Kasumi-1 (cell line): ENCODE measurements at regions not wholly inside any gene's neighbourhood (a gene's known extent, or its start where the extent isn't known, plus 50 kb on each side); places are given as distances from the start of the nearest gene placed in this dataset.
"Not testable (repeated sequence)": the region's sequence is repeated elsewhere in the genome, so short reads cannot be mapped to it uniquely, and the experiment has no call there.

Source experiments
- DNase-seq, 2 experiments: peaks; one replicate each; lab custom pipeline; 2025; lab: John Stamatoyannopoulos, UW

- no peak for DNase-seq
Observed at GRCh38 chr16:59090541-59090940, 356.4 kb upstream of the GOT2 start.

- no peak for DNase-seq
Observed at GRCh38 chr16:59088431-59088830, 354.3 kb upstream of the GOT2 start.

- no peak for DNase-seq
Observed at GRCh38 chr16:59087641-59088040, 353.5 kb upstream of the GOT2 start.

- DNase-seq = peak; percentile 89 to 90
Observed at GRCh38 chr16:59067205-59067604, 333.1 kb upstream of the GOT2 start.

GRCh38 chr16:59060207-59060606, 326.1 kb upstream of the GOT2 start:
- DNase-seq = no peak

- no peak for DNase-seq
Observed at GRCh38 chr16:59058250-59058649, 324.1 kb upstream of the GOT2 start.

GRCh38 chr16:59053911-59054310, 319.8 kb upstream of the GOT2 start:
- DNase-seq = no peak

- no peak for DNase-seq
Observed at GRCh38 chr16:59052231-59052630, 318.1 kb upstream of the GOT2 start.

- DNase-seq = no peak
Observed at GRCh38 chr16:59048876-59049275, 314.8 kb upstream of the GOT2 start.

GRCh38 chr16:59047114-59047513, 313.0 kb upstream of the GOT2 start:
- DNase-seq = no peak

- DNase-seq = no peak
Observed at GRCh38 chr16:59046335-59046734, 312.2 kb upstream of the GOT2 start.

GRCh38 chr16:59045501-59045900, 311.4 kb upstream of the GOT2 start:
- DNase-seq = no peak

- DNase-seq = no peak
Observed at GRCh38 chr16:59044616-59045015, 310.5 kb upstream of the GOT2 start.

GRCh38 chr16:59042301-59042700, 308.2 kb upstream of the GOT2 start:
- DNase-seq = peak; percentile 56 to 79

- DNase-seq = no peak
Observed at GRCh38 chr16:59039066-59039720, 305.1 kb upstream of the GOT2 start.

- no peak for DNase-seq
Observed at GRCh38 chr16:59030923-59031485, 296.9 kb upstream of the GOT2 start.

- no peak for DNase-seq
Observed at GRCh38 chr16:59021751-59022150, 287.6 kb upstream of the GOT2 start.

- DNase-seq = no peak
Observed at GRCh38 chr16:59013930-59014329, 279.8 kb upstream of the GOT2 start.

- no peak for DNase-seq
Observed at GRCh38 chr16:58999762-59000161, 265.6 kb upstream of the GOT2 start.

GRCh38 chr16:58992755-58993154, 258.6 kb upstream of the GOT2 start:
- DNase-seq = not testable (repeated sequence)

GRCh38 chr16:58983181-58983965, 249.3 kb upstream of the GOT2 start:
- not testable (repeated sequence) for DNase-seq

- DNase-seq = no peak
Observed at GRCh38 chr16:58970775-58971174, 236.7 kb upstream of the GOT2 start.

GRCh38 chr16:58963479-58963878, 229.4 kb upstream of the GOT2 start:
- no peak for DNase-seq
